HUES48 (cell line): ENCODE measurements at regions not wholly inside any gene's neighbourhood (a gene's known extent, or its start where the extent isn't known, plus 50 kb on each side); places are given as distances from the start of the nearest gene placed in this dataset.

Source experiments
- H3K27ac ChIP-seq: one replicate; pipeline ENCODE4 v1.7.0; 2013; ENCODE audit warnings: low read depth, low read length, inconsistent platforms
- H3K27me3 ChIP-seq: 2 replicates; pipeline ENCODE4 v1.6.1; 2013; ENCODE audit warnings: mild to moderate bottlenecking, low read length; ENCODE audit not compliant: control insufficient read depth, insufficient read depth
- H3K36me3 ChIP-seq: 2 replicates; pipeline ENCODE4 v1.6.1; 2013; ENCODE audit warnings: low read length; ENCODE audit not compliant: control insufficient read depth, insufficient read depth
- H3K4me1 ChIP-seq: 2 replicates; pipeline ENCODE4 v1.6.1; 2013; ENCODE audit warnings: mild to moderate bottlenecking, low read length; ENCODE audit not compliant: control insufficient read depth, insufficient read depth
- H3K4me3 ChIP-seq: 2 replicates; pipeline ENCODE4 v1.5.1; 2013; ENCODE audit warnings: mild to moderate bottlenecking, low read depth, low read length
- H3K9ac ChIP-seq: 2 replicates; pipeline ENCODE4 v1.6.1; 2013; ENCODE audit warnings: mild to moderate bottlenecking, low read depth, low read length, moderate library complexity
- H3K9me3 ChIP-seq: 2 replicates; pipeline ENCODE4 v1.6.1; 2013; ENCODE audit warnings: low read length; ENCODE audit not compliant: control insufficient read depth, insufficient read depth

DNA sequence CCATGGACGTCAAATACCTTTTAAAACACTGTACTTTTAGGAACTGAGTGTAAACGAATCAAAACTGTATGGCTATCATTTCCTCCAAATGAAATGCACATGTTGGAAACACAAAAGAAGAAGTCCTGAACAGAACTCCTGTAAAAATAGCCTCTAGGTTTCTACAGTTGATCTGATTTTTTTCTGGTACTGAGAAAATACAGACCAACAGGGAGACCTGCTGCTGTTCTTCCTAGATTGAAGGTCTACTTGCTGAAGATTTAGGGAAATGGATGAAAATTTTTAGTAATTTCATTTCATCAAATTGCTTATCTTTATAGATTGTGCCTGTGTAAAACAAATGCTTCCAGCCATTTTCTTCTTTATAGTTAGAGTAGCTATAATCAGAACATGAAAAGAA, 520.4 kb downstream of the SLITRK6 start:
- Histone ChIP-seq H3K9me3 (no peaks in the 10 kb centered on the region), H3K4me3 (no peak overlapping the region), H3K36me3 (no peaks in the 10 kb centered on the region), H3K27me3 (no peaks in the 10 kb centered on the region), H3K9ac (no peak overlapping the region), H3K27ac (no peak overlapping the region), H3K4me1 (no peaks in the 10 kb centered on the region)

DNA sequence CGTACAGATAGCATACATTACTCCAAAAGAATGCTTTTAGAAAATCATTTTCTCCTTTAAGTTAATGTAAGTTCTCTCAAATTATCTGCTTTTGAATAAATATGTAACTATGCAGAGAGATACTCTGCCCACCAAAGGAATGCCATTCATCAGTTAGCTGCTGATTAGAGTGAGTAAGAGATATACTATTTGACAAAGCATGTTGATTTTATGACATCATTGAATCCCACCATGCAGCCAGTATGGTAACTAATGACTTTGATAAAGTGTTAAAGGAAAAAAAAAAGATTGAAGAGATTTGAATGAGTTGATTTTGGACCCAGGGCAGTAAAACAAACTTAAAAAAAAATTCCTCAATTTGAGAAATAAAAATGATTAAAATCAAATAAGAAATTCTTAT, 521.5 kb downstream of the SLITRK6 start:
- Histone ChIP-seq H3K27ac (no peak overlapping the region), H3K4me1 (no peaks in the 10 kb centered on the region), H3K9ac (no peak overlapping the region), H3K36me3 (no peaks in the 10 kb centered on the region), H3K27me3 (no peaks in the 10 kb centered on the region), H3K4me3 (no peak overlapping the region), H3K9me3 (no peaks in the 10 kb centered on the region)

DNA sequence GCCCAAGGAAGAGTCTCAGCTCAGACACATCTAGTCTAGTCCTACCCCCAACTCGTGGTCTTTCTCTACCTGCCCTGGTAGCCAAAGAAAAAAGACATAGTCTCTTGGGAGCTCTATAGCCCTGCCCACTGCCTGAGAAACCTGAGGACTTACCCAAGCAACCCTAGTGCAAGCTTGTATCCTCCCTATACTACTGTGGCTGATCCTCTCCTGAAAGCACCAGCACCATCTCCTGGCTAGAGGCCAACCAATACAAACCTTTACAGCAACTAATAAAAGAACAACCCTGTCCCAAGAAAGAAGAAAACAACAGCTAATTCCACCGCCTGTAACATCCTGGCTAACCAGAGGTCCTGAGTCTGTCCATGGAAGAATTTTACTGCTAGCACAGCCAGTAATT, 532.4 kb downstream of the SLITRK6 start:
- Histone ChIP-seq H3K9ac (no peak overlapping the region), H3K36me3 (no peaks in the 10 kb centered on the region), H3K4me3 (no peak overlapping the region), H3K9me3 (no peaks in the 10 kb centered on the region), H3K27me3 (no peaks in the 10 kb centered on the region), H3K4me1 (peaks cover 9% of the 10 kb centered on the region; the same call in 1 of the 2 replicates), H3K27ac (no peak overlapping the region)

DNA sequence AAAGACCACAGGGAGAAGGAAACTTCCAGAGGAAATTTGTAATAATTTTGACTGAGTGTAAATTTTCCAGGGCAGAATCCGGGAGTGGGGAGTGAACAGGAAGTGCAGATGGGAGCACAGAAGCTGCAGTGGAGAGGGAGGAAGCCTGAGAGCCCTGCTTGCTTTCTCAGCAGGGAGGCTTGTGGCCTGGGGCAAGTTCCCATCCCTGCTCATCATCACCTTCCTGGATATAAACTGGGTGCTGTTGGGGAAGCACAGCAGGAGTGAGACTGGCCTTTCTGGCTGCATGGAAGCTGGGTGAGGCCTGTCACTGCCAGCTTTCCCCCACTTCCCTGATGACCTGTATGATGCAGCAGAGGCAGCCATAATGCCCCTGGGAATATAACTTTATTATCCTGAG, 532.9 kb downstream of the SLITRK6 start:
- Histone ChIP-seq H3K4me1 (peaks cover 9% of the 10 kb centered on the region; the same call in 1 of the 2 replicates), H3K27me3 (no peaks in the 10 kb centered on the region), H3K36me3 (no peaks in the 10 kb centered on the region), H3K9me3 (no peaks in the 10 kb centered on the region), H3K4me3 (no peak overlapping the region), H3K27ac (no peak overlapping the region), H3K9ac (no peak overlapping the region)

DNA sequence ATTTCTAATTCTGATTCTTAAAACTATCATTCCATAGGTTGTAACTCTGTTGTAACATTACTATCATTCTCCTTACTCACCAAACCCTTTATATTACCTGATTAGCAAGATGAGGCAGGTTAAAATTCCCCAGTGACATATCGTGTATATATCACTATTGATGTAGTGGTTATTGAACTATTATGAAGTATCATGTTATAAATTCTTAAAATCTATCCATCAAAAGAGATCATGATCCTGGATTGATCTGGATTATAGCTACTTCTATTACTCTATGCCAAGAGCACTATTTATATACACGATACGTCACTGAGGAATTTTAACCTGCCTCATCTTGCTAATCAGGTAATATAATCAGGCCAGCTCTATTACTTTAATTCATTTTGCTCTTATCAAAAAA, 533.9 kb downstream of the SLITRK6 start:
- Histone ChIP-seq H3K9me3 (no peaks in the 10 kb centered on the region), H3K36me3 (no peaks in the 10 kb centered on the region), H3K4me1 (peaks cover 9% of the 10 kb centered on the region; the same call in 1 of the 2 replicates), H3K4me3 (no peak overlapping the region), H3K9ac (no peak overlapping the region), H3K27me3 (no peaks in the 10 kb centered on the region), H3K27ac (no peak overlapping the region)

DNA sequence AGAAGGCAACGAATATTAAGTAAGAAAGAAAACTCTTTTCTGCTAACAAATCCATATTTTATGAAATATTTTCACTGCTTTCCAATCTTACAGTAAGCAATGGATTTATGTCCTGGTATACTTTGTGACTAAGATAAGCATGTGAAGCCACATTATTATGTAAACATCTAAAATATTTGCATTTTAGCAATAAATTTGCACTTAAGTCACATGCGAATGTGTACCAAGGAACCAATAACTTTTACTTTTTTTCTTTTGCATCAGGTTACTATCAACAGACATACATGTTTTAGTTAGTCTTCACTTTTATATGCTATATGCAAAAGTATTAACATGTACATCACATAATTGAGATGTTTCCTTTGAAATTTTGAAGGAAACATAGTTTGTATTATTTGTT, 536.7 kb downstream of the SLITRK6 start:
- H3K27ac ChIP-seq, result no peak overlapping the region
- H3K9ac ChIP-seq, result no peak overlapping the region
- H3K36me3 ChIP-seq, result no peaks in the 10 kb centered on the region
- no peaks in the 10 kb centered on the region for H3K27me3 ChIP-seq
- H3K4me1 ChIP-seq, result peaks cover 9% of the 10 kb centered on the region; the same call in 1 of the 2 replicates
- no peak overlapping the region for H3K4me3 ChIP-seq
- no peaks in the 10 kb centered on the region for H3K9me3 ChIP-seq

DNA sequence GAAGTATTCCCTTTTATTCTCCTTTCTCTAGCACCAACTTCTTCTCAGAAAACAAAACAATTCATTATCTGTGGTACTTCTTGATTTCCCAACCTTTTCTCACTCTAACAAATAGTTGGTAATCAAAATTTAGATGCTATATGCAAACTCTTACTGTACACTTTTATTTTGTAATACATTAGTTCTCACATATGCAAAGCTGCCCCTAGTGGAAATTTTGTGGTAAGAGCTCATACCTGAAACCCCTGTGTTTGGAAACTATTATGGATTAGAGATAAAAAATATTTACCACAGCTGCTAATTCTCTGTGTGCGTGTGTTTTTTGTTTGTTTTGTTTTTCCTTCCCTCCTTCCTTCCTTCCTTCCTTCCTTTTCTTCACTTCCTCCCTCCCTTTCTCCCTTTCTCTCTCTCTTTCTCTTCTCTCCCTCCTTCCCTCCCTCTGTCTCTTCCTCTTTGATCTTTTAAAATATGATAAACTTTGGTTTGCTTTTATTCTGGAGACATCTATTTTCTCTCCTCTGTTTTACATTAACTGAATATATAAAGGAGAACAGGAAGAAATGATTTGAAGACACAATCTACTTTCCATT, 537.4 kb downstream of the SLITRK6 start:
- Histone ChIP-seq H3K4me3 (no peak overlapping the region), H3K9me3 (no peaks in the 10 kb centered on the region), H3K36me3 (no peaks in the 10 kb centered on the region), H3K4me1 (peaks cover 9% of the 10 kb centered on the region; the same call in 1 of the 2 replicates), H3K9ac (no peak overlapping the region), H3K27ac (no peak overlapping the region), H3K27me3 (no peaks in the 10 kb centered on the region)

DNA sequence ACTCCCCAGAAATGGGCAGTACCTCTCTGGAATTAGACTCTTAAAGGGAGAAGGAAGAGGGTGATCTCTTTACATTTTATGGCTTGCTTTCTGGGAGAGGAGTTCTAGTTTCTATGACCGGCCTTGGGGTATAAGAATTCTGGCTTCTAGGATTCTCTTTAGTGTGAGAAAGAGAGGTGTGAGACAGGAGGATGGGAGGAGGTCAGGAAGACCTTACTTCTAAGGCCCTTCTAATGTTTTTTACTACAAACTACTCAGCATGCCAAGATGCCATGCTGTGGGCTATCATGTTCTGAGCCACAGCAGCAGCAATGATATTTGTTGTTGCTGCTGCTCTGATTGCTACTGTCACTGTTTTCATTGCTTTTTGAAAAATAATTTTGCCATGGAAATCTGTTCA, 538.3 kb downstream of the SLITRK6 start:
- Histone ChIP-seq H3K9ac (no peak overlapping the region), H3K27ac (peak overlapping the region; percentile 36), H3K4me3 (no peak overlapping the region), H3K36me3 (no peaks in the 10 kb centered on the region), H3K27me3 (no peaks in the 10 kb centered on the region), H3K9me3 (no peaks in the 10 kb centered on the region), H3K4me1 (peaks cover 9% of the 10 kb centered on the region; the same call in 1 of the 2 replicates)

DNA sequence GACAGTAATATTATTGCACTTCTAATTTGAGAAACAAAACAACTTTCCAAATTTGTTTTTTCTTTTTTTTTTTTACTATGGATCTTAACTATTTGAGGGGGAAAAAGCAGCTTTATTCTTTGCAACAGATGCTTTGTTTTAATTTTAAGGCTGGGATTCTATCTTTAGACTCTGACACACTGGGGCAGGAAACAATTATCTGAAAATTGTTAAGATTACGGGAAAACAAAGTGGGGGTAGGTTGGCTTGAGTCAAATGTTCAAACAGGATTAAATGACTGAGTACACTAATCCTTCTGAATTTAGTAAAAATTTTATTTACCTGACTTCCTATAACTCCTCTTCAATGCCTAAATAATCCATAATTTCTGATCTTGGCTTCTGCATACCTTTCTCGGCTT, 543.2 kb downstream of the SLITRK6 start:
- Histone ChIP-seq H3K9ac (no peak overlapping the region), H3K4me1 (no peaks in the 10 kb centered on the region), H3K27me3 (no peaks in the 10 kb centered on the region), H3K4me3 (no peak overlapping the region), H3K9me3 (no peaks in the 10 kb centered on the region), H3K36me3 (no peaks in the 10 kb centered on the region), H3K27ac (no peak overlapping the region)

DNA sequence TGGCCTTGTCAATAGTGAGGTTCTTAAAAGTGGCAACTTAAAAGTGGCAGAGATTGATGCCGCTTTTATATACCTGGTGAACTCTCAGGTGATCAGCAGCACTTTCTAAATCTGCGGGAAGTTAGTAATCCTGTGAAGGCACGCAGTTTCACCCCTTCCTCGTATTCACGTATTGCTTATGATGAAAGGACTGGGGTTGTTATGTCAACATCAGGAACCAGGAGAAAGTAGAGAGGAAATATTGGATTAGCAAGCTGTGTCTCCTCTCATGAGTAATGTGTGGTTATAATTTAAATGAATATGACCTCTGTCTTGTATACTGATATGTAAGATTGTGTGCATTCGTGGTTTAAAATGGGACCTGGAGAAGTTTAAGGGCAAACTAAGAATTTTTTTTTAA, 544.6 kb downstream of the SLITRK6 start:
- H3K4me3 ChIP-seq, result no peak overlapping the region
- no peaks in the 10 kb centered on the region for H3K9me3 ChIP-seq
- no peak overlapping the region for H3K9ac ChIP-seq
- no peaks in the 10 kb centered on the region for H3K4me1 ChIP-seq
- H3K27me3 ChIP-seq, result no peaks in the 10 kb centered on the region
- H3K36me3 ChIP-seq, result no peaks in the 10 kb centered on the region
- no peak overlapping the region for H3K27ac ChIP-seq

DNA sequence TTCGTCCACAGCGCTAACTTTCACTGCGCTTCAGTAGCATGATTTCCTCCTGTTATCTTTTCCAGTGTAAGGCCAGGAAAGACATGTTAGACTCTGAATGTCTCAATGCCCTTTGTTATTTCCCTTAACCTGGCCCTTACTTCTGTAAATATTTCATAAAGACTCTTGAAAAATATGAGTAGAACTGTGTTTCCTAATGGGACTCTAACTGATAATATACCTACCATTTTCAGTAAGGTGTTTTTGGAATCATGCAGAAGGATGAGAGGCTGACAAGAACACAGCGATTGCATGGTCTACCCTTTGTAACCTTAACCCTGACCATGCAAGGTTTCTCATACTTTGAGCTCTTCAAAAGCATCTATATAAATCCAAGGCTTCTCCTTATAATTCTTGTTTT, 550.1 kb downstream of the SLITRK6 start:
- H3K4me1 ChIP-seq, result no peaks in the 10 kb centered on the region
- no peaks in the 10 kb centered on the region for H3K36me3 ChIP-seq
- H3K27ac ChIP-seq, result no peak overlapping the region
- no peaks in the 10 kb centered on the region for H3K27me3 ChIP-seq
- H3K9ac ChIP-seq, result no peak overlapping the region
- no peaks in the 10 kb centered on the region for H3K9me3 ChIP-seq
- no peak overlapping the region for H3K4me3 ChIP-seq

DNA sequence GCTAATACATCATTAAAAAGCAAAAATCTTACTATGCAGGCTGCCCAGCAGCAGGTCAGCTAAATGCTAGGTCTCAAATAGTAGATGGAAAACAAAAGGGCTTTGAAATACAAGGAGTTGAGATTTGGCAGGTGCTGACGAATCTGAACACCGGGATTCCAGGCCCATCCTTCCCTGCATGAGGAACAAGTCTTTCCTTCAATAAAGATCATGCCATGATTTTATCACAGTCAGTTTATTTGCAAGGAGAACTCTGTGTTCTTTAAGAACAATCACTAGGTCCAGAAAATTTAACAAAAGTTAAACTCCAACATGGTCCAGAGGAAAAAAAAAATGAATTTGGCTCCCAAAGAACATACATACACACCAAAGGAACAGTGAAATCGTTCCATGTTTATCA, 551.4 kb downstream of the SLITRK6 start:
- H3K4me3 ChIP-seq, result no peak overlapping the region
- H3K36me3 ChIP-seq, result no peaks in the 10 kb centered on the region
- no peaks in the 10 kb centered on the region for H3K9me3 ChIP-seq
- H3K4me1 ChIP-seq, result no peaks in the 10 kb centered on the region
- no peaks in the 10 kb centered on the region for H3K27me3 ChIP-seq
- no peak overlapping the region for H3K27ac ChIP-seq
- no peak overlapping the region for H3K9ac ChIP-seq
